Adipocyte (in vitro differentiated cells): ENCODE measurements at regions not wholly inside any gene's neighbourhood (a gene's known extent, or its start where the extent isn't known, plus 50 kb on each side); places are given as distances from the start of the nearest gene placed in this dataset.

Source experiments
- DNase-seq: peaks from one replicate; pipeline ENCODE4 v3.0.0-alpha.2; 2015; ENCODE audit warnings: low read depth
- H3K27me3 ChIP-seq: replicated peaks from 2 replicates; pipeline ENCODE4 v1.7.0; 2013; ENCODE audit warnings: mild to moderate bottlenecking, low read length, moderate library complexity; ENCODE audit not compliant: control insufficient read depth, insufficient read depth
- H3K36me3 ChIP-seq: 2 replicates; pipeline ENCODE4 v1.7.0; 2013; ENCODE audit warnings: low read length, mild to moderate bottlenecking, moderate library complexity; ENCODE audit not compliant: control insufficient read depth, insufficient read depth, severe bottlenecking
- H3K4me1 ChIP-seq: 2 replicates; pipeline ENCODE4 v1.7.0; 2013; ENCODE audit warnings: mild to moderate bottlenecking, low read length, moderate library complexity; ENCODE audit not compliant: control insufficient read depth, insufficient read depth
- H3K4me3 ChIP-seq: 2 replicates; pipeline ENCODE4 v1.7.0; 2013; ENCODE audit warnings: mild to moderate bottlenecking, low read length, moderate library complexity
- H3K9ac ChIP-seq: 2 replicates; pipeline ENCODE4 v1.7.0; 2013; ENCODE audit warnings: mild to moderate bottlenecking, low read length, moderate library complexity
- H3K9me3 ChIP-seq: 2 replicates; pipeline ENCODE4 v1.7.0; 2013; ENCODE audit warnings: mild to moderate bottlenecking, low read length, moderate library complexity; ENCODE audit not compliant: control insufficient read depth

- Histone ChIP-seq H3K27me3 (peaks cover 11% of the 10 kb centered on the region), H3K9me3 (peaks cover 14% of the 10 kb centered on the region), H3K36me3 (no peaks in the 10 kb centered on the region), H3K4me3 (no peak overlapping the region), H3K4me1 (no peaks in the 10 kb centered on the region), H3K9ac (no peak overlapping the region)
- no peak for DNase-seq
Observed at GRCh38 chr20:43284486-43284885, 94.8 kb upstream of the PTPRT start.

GRCh38 chr20:43283126-43283525 is 93.4 kb upstream of the PTPRT start:
- Histone ChIP-seq H3K4me1 (no peaks in the 10 kb centered on the region), H3K9ac (no peak overlapping the region), H3K27me3 (peaks cover 11% of the 10 kb centered on the region), H3K36me3 (no peaks in the 10 kb centered on the region), H3K9me3 (peaks cover 17% of the 10 kb centered on the region), H3K4me3 (no peak overlapping the region)
- DNase-seq: no peak

DNA sequence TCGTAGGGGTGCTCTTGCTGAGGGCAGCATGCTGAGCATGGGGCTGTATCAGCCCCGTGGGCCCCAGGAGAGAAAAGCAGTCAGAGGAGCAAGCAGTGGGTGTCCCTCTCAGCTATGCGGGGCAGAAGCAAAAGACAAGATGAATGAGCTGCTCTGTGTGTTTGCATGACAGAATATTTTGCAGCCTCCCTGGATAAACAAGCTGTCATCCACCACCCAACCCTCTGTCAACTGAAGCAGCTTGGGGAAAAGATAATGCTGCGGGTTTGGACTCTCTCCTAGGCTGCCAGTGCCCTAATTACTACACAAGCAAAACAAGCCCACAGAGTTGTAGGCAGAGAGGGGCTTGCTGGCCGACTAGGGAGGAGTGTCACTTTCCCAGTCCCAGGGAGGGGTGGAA is 82.3 kb upstream of the PTPRT start:
- no peak for DNase-seq
- H3K9ac ChIP-seq: no peak overlapping the region
- no peaks in the 10 kb centered on the region for H3K36me3 ChIP-seq
- no peaks in the 10 kb centered on the region for H3K4me1 ChIP-seq
- H3K9me3 ChIP-seq: peaks cover 4% of the 10 kb centered on the region
- H3K27me3 ChIP-seq: peaks cover 39% of the 10 kb centered on the region
- no peak overlapping the region for H3K4me3 ChIP-seq

- DNase-seq: no peak
- Histone ChIP-seq H3K4me3 (no peak overlapping the region), H3K4me1 (no peaks in the 10 kb centered on the region), H3K36me3 (no peaks in the 10 kb centered on the region), H3K27me3 (peaks cover 24% of the 10 kb centered on the region), H3K9me3 (no peaks in the 10 kb centered on the region), H3K9ac (no peak overlapping the region)
Observed at GRCh38 chr20:43265449-43265848, 75.7 kb upstream of the PTPRT start.

- Histone ChIP-seq H3K9me3 (no peaks in the 10 kb centered on the region), H3K4me1 (no peaks in the 10 kb centered on the region), H3K27me3 (peaks cover 9% of the 10 kb centered on the region), H3K9ac (no peak overlapping the region), H3K4me3 (no peak overlapping the region), H3K36me3 (no peaks in the 10 kb centered on the region)
- DNase-seq: no peak
Observed at GRCh38 chr20:43263226-43263625, 73.5 kb upstream of the PTPRT start.

GRCh38 chr20:43262341-43262740 is 72.6 kb upstream of the PTPRT start:
- DNase-seq: no peak
- Histone ChIP-seq H3K9ac (no peak overlapping the region), H3K4me3 (no peak overlapping the region)

DNA sequence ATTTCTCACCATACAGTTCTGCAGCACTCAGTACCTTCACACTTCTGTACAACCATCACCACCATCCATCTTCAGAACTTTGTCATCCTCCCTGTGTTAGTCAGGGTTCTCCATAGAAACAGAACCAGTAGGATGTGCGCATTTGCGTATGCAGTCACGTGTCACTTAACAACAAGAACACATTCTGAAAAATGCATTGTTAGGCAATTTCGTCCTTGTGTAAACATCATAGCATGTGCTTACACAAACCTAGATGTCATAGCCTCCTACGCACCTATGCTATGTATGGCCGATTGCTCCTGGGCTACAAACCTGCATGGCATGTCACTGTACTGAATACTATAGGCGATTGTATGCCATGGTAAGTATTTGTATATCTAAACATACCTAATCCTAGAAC is 66.2 kb upstream of the PTPRT start:
- Histone ChIP-seq H3K4me3 (no peak overlapping the region), H3K9ac (no peak overlapping the region), H3K4me1 (peaks cover 8% of the 10 kb centered on the region), H3K27me3 (peaks cover 3% of the 10 kb centered on the region), H3K9me3 (no peaks in the 10 kb centered on the region), H3K36me3 (no peaks in the 10 kb centered on the region)
- no peak for DNase-seq

More at GRCh38 chr20:43262341-43262740, 72.6 kb upstream of the PTPRT start:
- Histone ChIP-seq H3K27me3 (peaks cover 9% of the 10 kb centered on the region), H3K36me3 (no peaks in the 10 kb centered on the region), H3K9me3 (no peaks in the 10 kb centered on the region), H3K4me1 (no peaks in the 10 kb centered on the region)

DNA sequence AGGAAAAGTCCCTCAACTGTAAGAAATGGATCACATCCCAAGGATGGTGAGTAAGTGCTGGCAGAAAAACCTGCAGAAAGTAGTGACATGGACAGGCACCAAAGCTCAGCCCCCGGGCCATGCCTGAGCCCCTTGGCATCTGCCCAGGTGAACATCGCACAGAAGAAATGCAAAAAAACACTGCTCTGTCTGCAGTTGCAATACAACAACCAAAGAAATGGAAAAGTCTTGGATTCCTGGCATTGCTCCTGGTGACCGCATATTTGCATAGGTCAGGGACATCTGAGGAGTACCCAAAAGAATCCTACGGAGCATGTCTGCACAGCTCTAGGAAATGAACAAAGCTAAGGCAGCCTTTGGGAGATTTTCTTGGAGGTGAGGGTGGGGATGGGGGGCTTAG is 63.1 kb upstream of the PTPRT start:
- H3K9ac ChIP-seq: no peak overlapping the region
- H3K4me3 ChIP-seq: no peak overlapping the region
- H3K9me3 ChIP-seq: no peaks in the 10 kb centered on the region
- H3K4me1 ChIP-seq: peaks cover 8% of the 10 kb centered on the region
- peaks cover 4% of the 10 kb centered on the region for H3K27me3 ChIP-seq
- DNase-seq: no peak
- no peaks in the 10 kb centered on the region for H3K36me3 ChIP-seq

DNA sequence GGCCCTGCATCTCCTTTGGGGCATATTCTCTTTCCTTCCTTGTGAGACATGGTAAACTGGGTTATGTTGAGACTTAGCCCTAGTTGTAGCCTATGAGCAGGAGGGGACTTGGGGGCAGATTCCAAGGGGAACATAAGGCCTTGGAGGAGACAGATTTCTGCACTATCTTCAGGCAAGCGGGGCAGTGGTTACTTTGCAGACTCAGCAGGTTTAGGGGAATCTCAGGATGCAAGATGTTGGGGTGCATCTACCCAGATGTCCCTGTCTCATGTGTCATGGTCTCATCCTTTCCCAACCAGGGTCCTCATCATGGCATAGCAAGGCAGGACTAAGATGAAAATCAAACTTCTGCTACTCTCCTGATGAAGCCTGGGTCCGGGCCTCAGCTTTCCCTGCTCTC is 58.6 kb upstream of the PTPRT start:
- no peak for DNase-seq
- H3K9me3 ChIP-seq: no peaks in the 10 kb centered on the region

DNA sequence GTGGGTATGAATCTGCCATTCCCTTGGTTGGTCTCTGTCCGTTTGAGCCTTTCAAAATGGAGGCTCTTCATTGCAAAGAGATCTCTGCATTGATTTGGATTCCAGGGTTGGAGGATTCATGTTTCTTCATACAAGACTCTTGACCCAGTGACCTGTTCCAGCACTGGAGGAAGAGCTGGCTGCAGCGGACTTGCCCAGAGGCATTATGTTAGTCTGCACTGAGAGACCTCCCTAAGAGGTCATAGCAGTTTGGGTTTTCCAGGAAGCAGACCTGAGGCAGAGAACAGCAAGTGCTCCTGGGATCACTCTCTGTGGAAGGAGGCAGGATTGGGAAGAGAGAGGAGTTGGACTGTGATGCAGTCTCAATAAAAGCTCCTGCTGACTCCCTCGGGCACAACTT is 57.7 kb upstream of the PTPRT start:
- Histone ChIP-seq H3K27me3 (peaks cover 21% of the 10 kb centered on the region), H3K4me3 (no peak overlapping the region), H3K9ac (no peak overlapping the region), H3K9me3 (no peaks in the 10 kb centered on the region), H3K36me3 (no peaks in the 10 kb centered on the region), H3K4me1 (peaks cover 1% of the 10 kb centered on the region)
- no peak for DNase-seq

More for the DNA sequence above, 58.6 kb upstream of the PTPRT start:
- H3K36me3 ChIP-seq: no peaks in the 10 kb centered on the region
- H3K4me1 ChIP-seq: peaks cover 8% of the 10 kb centered on the region
- H3K4me3 ChIP-seq: no peak overlapping the region
- H3K27me3 ChIP-seq: peaks cover 20% of the 10 kb centered on the region
- no peak overlapping the region for H3K9ac ChIP-seq

GRCh38 chr20:43244647-43245046 is 54.9 kb upstream of the PTPRT start:
- Histone ChIP-seq H3K4me3 (no peak overlapping the region), H3K27me3 (peaks cover 33% of the 10 kb centered on the region), H3K9me3 (no peaks in the 10 kb centered on the region), H3K4me1 (no peaks in the 10 kb centered on the region), H3K36me3 (no peaks in the 10 kb centered on the region), H3K9ac (no peak overlapping the region)
- DNase-seq: no peak

GRCh38 chr20:43243672-43244269 is 54.1 kb upstream of the PTPRT start:
- H3K4me1 ChIP-seq: no peaks in the 10 kb centered on the region
- DNase-seq: no peak
- no peak overlapping the region for H3K4me3 ChIP-seq

More at GRCh38 chr20:43243672-43244269, 54.1 kb upstream of the PTPRT start:
- no peak overlapping the region for H3K9ac ChIP-seq
- no peaks in the 10 kb centered on the region for H3K9me3 ChIP-seq
- H3K27me3 ChIP-seq: peaks cover 36% of the 10 kb centered on the region
- H3K36me3 ChIP-seq: no peaks in the 10 kb centered on the region
